ENCODE measurements at regions not wholly inside any gene's neighbourhood (a gene's known extent, or its start where the extent isn't known, plus 50 kb on each side); places are given as distances from the start of the nearest gene placed in this dataset.

- H2AFZ ChIP-seq (ENCODE audit: low read depth, low read length), result no peak overlapping the region
- H3K4me3 ChIP-seq (replicated peaks in 1 of 3; ENCODE audit: insufficient read depth in 1 of 3, low read depth in 1 of 3, low read length in 3 of 3), result no peak overlapping the region
- dilution Hi-C loops (cut with MboI; ENCODE audit: extremely low pct_ligation_motif_present, low sequenced_read_pairs), result no loop called here
- no peaks in the 10 kb centered on the region for H4K20me1 ChIP-seq (replicated peaks; ENCODE audit: control insufficient read depth, extremely low read depth, insufficient read depth, low read length)
- ChIA-PET POLR2A (no interaction called here), CTCF (no interaction called here)
- intact Hi-C loops (cut with micrococcal nuclease), result no loop called here
- H3K9ac ChIP-seq (replicated peaks; ENCODE audit: extremely low read depth, insufficient read depth, low read length), result no peak overlapping the region
- no peak overlapping the region for H3K27ac ChIP-seq (ENCODE audit: insufficient read depth, low read depth, low read length)
- no peaks in the 10 kb centered on the region for H3K9me3 ChIP-seq (replicated peaks; ENCODE audit: control insufficient read depth, insufficient read depth, low read length)
- no peaks in the 10 kb centered on the region for H3K79me2 ChIP-seq (ENCODE audit: control insufficient read depth, insufficient read depth, low read length)
- BruUV-seq (replicated peaks), result no TSS peak
- DNase-seq (ENCODE audit: low read depth, low spot score) (no peak), FAIRE-seq (no peak)
- H3K36me3 ChIP-seq (ENCODE audit: control insufficient read depth in 2 of 2, extremely low read depth in 1 of 2, insufficient read depth in 2 of 2, low read length in 2 of 2), result no peaks in the 10 kb centered on the region
- no peaks in the 10 kb centered on the region for H3K27me3 ChIP-seq (ENCODE audit: control insufficient read depth in 2 of 2, insufficient read depth in 2 of 2, low read length in 2 of 2)
- no peak overlapping the region for H3K4me2 ChIP-seq (ENCODE audit: insufficient read depth, low read length)
- H3K4me1 ChIP-seq (ENCODE audit: control insufficient read depth, extremely low read depth, insufficient read depth, low read length), result no peaks in the 10 kb centered on the region
- no peaks in the 10 kb centered on the region for H3K9me1 ChIP-seq (replicated peaks; ENCODE audit: control insufficient read depth, extremely low read depth, insufficient read depth, low read length)
- no peak for TF ChIP-seq JUN (IDR thresholded peaks at IDR 0.05; ENCODE audit: borderline replicate concordance, insufficient read depth, insufficient read length, low read depth)
- TF ChIP-seq EZH2 (IDR thresholded peaks at IDR 0.05; ENCODE audit: borderline replicate concordance, low read depth, low read length, severe bottlenecking), result no peak
- no peak for TF ChIP-seq MYC (IDR thresholded peaks at IDR 0.05; ENCODE audit: low read depth, low read length)
- no peak for TF ChIP-seq GATA2 (IDR thresholded peaks at IDR 0.05; ENCODE audit: insufficient read depth, insufficient read length, low read depth, low read length)
- TF ChIP-seq POLR2AphosphoS5 (IDR thresholded peaks at IDR 0.05; ENCODE audit: insufficient read depth, low read depth, low read length), result no peak
- no peak for TF ChIP-seq MAX (IDR thresholded peaks at IDR 0.05; ENCODE audit: insufficient read depth, insufficient read length)
- no peak for TF ChIP-seq POLR2A (IDR thresholded peaks at IDR 0.05; ENCODE audit: low read depth, low read length)
- no peak for TF ChIP-seq FOS (IDR thresholded peaks at IDR 0.05; ENCODE audit: borderline replicate concordance, insufficient read depth, low read length)
- no peak for TF ChIP-seq CTCF (IDR thresholded peaks at IDR 0.05; ENCODE audit: extremely low read depth in 1 of 2, insufficient read depth in 1 of 2, low read depth in 1 of 2, low read length in 2 of 2)
Observed at GRCh38 chrX:67789536-67789935, 245.7 kb downstream of the AR start.
